SU-DHL-6 (cell line): ENCODE measurements at regions not wholly inside any gene's neighbourhood (a gene's known extent, or its start where the extent isn't known, plus 50 kb on each side); places are given as distances from the start of the nearest gene placed in this dataset.

Experiments
- CTCF ChIP-seq: fragments of 200-600 bp; sonication (generic); IDR thresholded peaks from one replicate; pipeline ENCODE4 v1.5.1; 2017; ENCODE audit warnings: antibody characterized with exemption, mild to moderate bottlenecking, low read length, moderate library complexity; ENCODE audit not compliant: insufficient read depth, poor library complexity, severe bottlenecking
- EZH2phosphoT487 ChIP-seq: fragments of 200-600 bp; sonication (generic), shearing (Covaris generic); conservative IDR thresholded peaks from 2 replicates; pipeline ENCODE4 v1.6.1; 2018; ENCODE audit warnings: mild to moderate bottlenecking, antibody characterized with exemption, low read length, moderate library complexity, mixed read lengths

GRCh38 chr6:114839019-114839418 lies 496.2 kb upstream of the HS3ST5 start:
- no peak for TF ChIP-seq CTCF
- TF ChIP-seq EZH2phosphoT487 = no peak
